ENCODE measurements at regions not wholly inside any gene's neighbourhood (a gene's known extent, or its start where the extent isn't known, plus 50 kb on each side); places are given as distances from the start of the nearest gene placed in this dataset.
"Not testable (repeated sequence)": the region's sequence is repeated elsewhere in the genome, so short reads cannot be mapped to it uniquely, and the experiment has no call there.

- Histone ChIP-seq H3K79me2 (ENCODE audit: control insufficient read depth, low read length) (no peaks in the 10 kb centered on the region), H3K9me2 (replicated peaks; ENCODE audit: control insufficient read depth, low read length) (no peaks in the 10 kb centered on the region), H3K36me3 (ENCODE audit: control insufficient read depth, low read length) (no peaks in the 10 kb centered on the region), H3K4me1 (ENCODE audit: control insufficient read depth, low read length) (no peaks in the 10 kb centered on the region), H3K27ac (ENCODE audit: low read depth, low read length) (no peak overlapping the region), H3F3A (ENCODE audit: control insufficient read depth, insufficient read depth) (no peaks in the 10 kb centered on the region), H3K4me3 (ENCODE audit: low read length) (no peak overlapping the region), H3K9me3 (ENCODE audit: control insufficient read depth, insufficient read depth, low read length) (no peaks in the 10 kb centered on the region; the same call in 1 of the 2 replicates), H4K20me1 (ENCODE audit: control insufficient read depth, insufficient read depth, low read depth, low read length) (no peaks in the 10 kb centered on the region), H3K27me3 (ENCODE audit: control insufficient read depth, low read length) (no peaks in the 10 kb centered on the region), H3K4me2 (ENCODE audit: low read length) (no peak overlapping the region)
- TF ChIP-seq CTCF (IDR thresholded peaks at IDR 0.05; ENCODE audit: low read depth, low read length, poor library complexity, severe bottlenecking) (no peak), EZH2phosphoT487 (IDR thresholded peaks at IDR 0.05; ENCODE audit: borderline replicate concordance, low read length) (no peak)
Observed at GRCh38 chr6:115487331-115487730, 573.4 kb downstream of the FRK start.

GRCh38 chr6:115485400-115485799 is 575.3 kb downstream of the FRK start:
- Histone ChIP-seq H4K20me1 (ENCODE audit: control insufficient read depth, insufficient read depth, low read depth, low read length) (no peaks in the 10 kb centered on the region), H3K4me3 (ENCODE audit: low read length) (no peak overlapping the region), H3K36me3 (ENCODE audit: control insufficient read depth, low read length) (no peaks in the 10 kb centered on the region), H3K27me3 (ENCODE audit: control insufficient read depth, low read length) (no peaks in the 10 kb centered on the region), H3K4me1 (ENCODE audit: control insufficient read depth, low read length) (no peaks in the 10 kb centered on the region), H3K79me2 (ENCODE audit: control insufficient read depth, low read length) (no peaks in the 10 kb centered on the region), H3F3A (ENCODE audit: control insufficient read depth, insufficient read depth) (no peaks in the 10 kb centered on the region), H3K4me2 (ENCODE audit: low read length) (no peak overlapping the region), H3K9me3 (ENCODE audit: control insufficient read depth, insufficient read depth, low read length) (no peaks in the 10 kb centered on the region; the same call in 1 of the 2 replicates), H3K9me2 (replicated peaks; ENCODE audit: control insufficient read depth, low read length) (no peaks in the 10 kb centered on the region), H3K27ac (ENCODE audit: low read depth, low read length) (no peak overlapping the region)
- TF ChIP-seq EZH2phosphoT487 (IDR thresholded peaks at IDR 0.05; ENCODE audit: borderline replicate concordance, low read length) (no peak), CTCF (IDR thresholded peaks at IDR 0.05; ENCODE audit: low read depth, low read length, poor library complexity, severe bottlenecking) (no peak)

GRCh38 chr6:115480543-115480942 is 580.1 kb downstream of the FRK start:
- not testable (repeated sequence) for H3K27me3 ChIP-seq (ENCODE audit: control insufficient read depth, low read length); H3K9me2 ChIP-seq (replicated peaks; ENCODE audit: control insufficient read depth, low read length); H4K20me1 ChIP-seq (ENCODE audit: control insufficient read depth, insufficient read depth, low read depth, low read length); H3K27ac ChIP-seq (ENCODE audit: low read depth, low read length); H3K4me3 ChIP-seq (ENCODE audit: low read length); H3K79me2 ChIP-seq (ENCODE audit: control insufficient read depth, low read length); H3K4me1 ChIP-seq (ENCODE audit: control insufficient read depth, low read length); H3K36me3 ChIP-seq (ENCODE audit: control insufficient read depth, low read length); H3K4me2 ChIP-seq (ENCODE audit: low read length); H3F3A ChIP-seq (ENCODE audit: control insufficient read depth, insufficient read depth); H3K9me3 ChIP-seq (ENCODE audit: control insufficient read depth, insufficient read depth, low read length)

- Histone ChIP-seq H3K4me2 (ENCODE audit: low read length) (no peak overlapping the region), H3F3A (ENCODE audit: control insufficient read depth, insufficient read depth) (no peaks in the 10 kb centered on the region), H3K9me3 (ENCODE audit: control insufficient read depth, insufficient read depth, low read length) (no peaks in the 10 kb centered on the region), H3K4me3 (ENCODE audit: low read length) (no peak overlapping the region), H3K27ac (ENCODE audit: low read depth, low read length) (no peak overlapping the region), H3K27me3 (ENCODE audit: control insufficient read depth, low read length) (no peaks in the 10 kb centered on the region), H3K79me2 (ENCODE audit: control insufficient read depth, low read length) (no peaks in the 10 kb centered on the region), H3K4me1 (ENCODE audit: control insufficient read depth, low read length) (no peaks in the 10 kb centered on the region), H3K36me3 (ENCODE audit: control insufficient read depth, low read length) (no peaks in the 10 kb centered on the region), H4K20me1 (ENCODE audit: control insufficient read depth, insufficient read depth, low read depth, low read length) (no peaks in the 10 kb centered on the region), H3K9me2 (replicated peaks; ENCODE audit: control insufficient read depth, low read length) (no peaks in the 10 kb centered on the region)
- TF ChIP-seq CTCF (IDR thresholded peaks at IDR 0.05; ENCODE audit: low read depth, low read length, poor library complexity, severe bottlenecking) (no peak), EZH2phosphoT487 (IDR thresholded peaks at IDR 0.05; ENCODE audit: borderline replicate concordance, low read length) (no peak)
Observed at GRCh38 chr6:115474443-115475041, 586.1 kb downstream of the FRK start.
